ENCODE measurements at regions not wholly inside any gene's neighbourhood (a gene's known extent, or its start where the extent isn't known, plus 50 kb on each side); places are given as distances from the start of the nearest gene placed in this dataset.
"Not testable (repeated sequence)": the region's sequence is repeated elsewhere in the genome, so short reads cannot be mapped to it uniquely, and the experiment has no call there.

GRCh38 chr22:23459645-23460516 lies 120.2 kb downstream of the IGLL1 start:
- H3K79me1 ChIP-seq (ENCODE audit: low read length); H2AK5ac ChIP-seq (ENCODE audit: low read length); H3K18ac ChIP-seq (ENCODE audit: low read length); H3K9ac ChIP-seq (ENCODE audit: low read length); H3K9me3 ChIP-seq (ENCODE audit: insufficient read depth, low read depth, low read length); H3K79me2 ChIP-seq (ENCODE audit: control insufficient read depth, insufficient read depth, low read length, poor library complexity); H3K27me3 ChIP-seq (ENCODE audit: insufficient read depth, low read length); H2BK120ac ChIP-seq (ENCODE audit: insufficient read depth, low read length, poor library complexity); H3K36me3 ChIP-seq (ENCODE audit: control insufficient read depth in 1 of 2, insufficient read depth in 2 of 2, low read length in 2 of 2); H3K4me2 ChIP-seq (ENCODE audit: low read length); H4K8ac ChIP-seq (ENCODE audit: low read depth, low read length); H3K14ac ChIP-seq (ENCODE audit: low read length); H2BK12ac ChIP-seq (ENCODE audit: low read length); H3K4me3 ChIP-seq (ENCODE audit: low read depth, low read length); H2BK5ac ChIP-seq (ENCODE audit: low read depth, low read length, poor library complexity); H3K27ac ChIP-seq (ENCODE audit: low read depth, low read length); H3K4ac ChIP-seq (ENCODE audit: low read depth, low read length); H2AFZ ChIP-seq (ENCODE audit: insufficient read depth, low read length, poor library complexity); H4K91ac ChIP-seq (ENCODE audit: low read depth, low read length); H3K23ac ChIP-seq (ENCODE audit: low read length); H4K12ac ChIP-seq (ENCODE audit: low read depth, low read length); DNase-seq: not testable (repeated sequence)
- WGBS (ENCODE audit: extremely low coverage, insufficient coverage, insufficient read length) = no CpG with 5 or more reads among the region's 24 CpGs
- H3K4me1 ChIP-seq (ENCODE audit: control insufficient read depth in 1 of 2, insufficient read depth in 2 of 2, low read length in 2 of 2) = peaks cover 5 to 16% of the 10 kb centered on the region in 2 experiments

GRCh38 chr22:23458663-23459541 lies 121.2 kb downstream of the IGLL1 start:
- Histone ChIP-seq H3K18ac (ENCODE audit: low read length) (no peak overlapping the region), H3K27ac (ENCODE audit: low read depth, low read length) (no peak overlapping the region), H3K4me2 (ENCODE audit: low read length) (no peak overlapping the region), H2AK5ac (ENCODE audit: low read length) (peak overlapping the region; percentile 30), H3K14ac (ENCODE audit: low read length) (peak overlapping the region; percentile 35), H3K4ac (ENCODE audit: low read depth, low read length) (peak overlapping the region; percentile 37), H3K9ac (ENCODE audit: low read length) (no peak overlapping the region), H4K12ac (ENCODE audit: low read depth, low read length) (no peak overlapping the region), H2BK12ac (ENCODE audit: low read length) (peak overlapping the region; percentile 37), H3K4me1 (ENCODE audit: control insufficient read depth in 1 of 2, insufficient read depth in 2 of 2, low read length in 2 of 2) (peaks cover 5 to 16% of the 10 kb centered on the region in 2 experiments), H2AFZ (ENCODE audit: insufficient read depth, low read length, poor library complexity) (no peak overlapping the region), H3K4me3 (ENCODE audit: low read depth, low read length) (no peak overlapping the region), H4K8ac (ENCODE audit: low read depth, low read length) (no peak overlapping the region), H3K79me1 (ENCODE audit: low read length) (no peaks in the 10 kb centered on the region), H2BK5ac (ENCODE audit: low read depth, low read length, poor library complexity) (no peak overlapping the region), H3K79me2 (ENCODE audit: control insufficient read depth, insufficient read depth, low read length, poor library complexity) (no peaks in the 10 kb centered on the region), H2BK120ac (ENCODE audit: insufficient read depth, low read length, poor library complexity) (peak overlapping the region; percentile 5), H3K36me3 (ENCODE audit: control insufficient read depth in 1 of 2, insufficient read depth in 2 of 2, low read length in 2 of 2) (no peaks in the 10 kb centered on the region), H3K27me3 (ENCODE audit: insufficient read depth, low read length) (no peaks in the 10 kb centered on the region), H3K9me3 (ENCODE audit: insufficient read depth, low read depth, low read length) (peaks cover 1% of the 10 kb centered on the region), H3K23ac (ENCODE audit: low read length) (no peak overlapping the region), H4K91ac (ENCODE audit: low read depth, low read length) (peak overlapping the region; percentile 50)
- WGBS (ENCODE audit: extremely low coverage, insufficient coverage, insufficient read length) = no CpG with 5 or more reads among the region's 64 CpGs
- DNase-seq = peak; percentile 83

- Histone ChIP-seq H2BK5ac (ENCODE audit: low read depth, low read length, poor library complexity) (no peak overlapping the region), H2BK120ac (ENCODE audit: insufficient read depth, low read length, poor library complexity) (no peak overlapping the region), H2BK12ac (ENCODE audit: low read length) (peak overlapping the region; percentile 36), H4K12ac (ENCODE audit: low read depth, low read length) (no peak overlapping the region), H4K8ac (ENCODE audit: low read depth, low read length) (no peak overlapping the region), H3K9me3 (ENCODE audit: insufficient read depth, low read depth, low read length) (peaks cover 1% of the 10 kb centered on the region), H3K4me3 (ENCODE audit: low read depth, low read length) (no peak overlapping the region), H3K23ac (ENCODE audit: low read length) (no peak overlapping the region), H4K91ac (ENCODE audit: low read depth, low read length) (no peak overlapping the region), H3K14ac (ENCODE audit: low read length) (no peak overlapping the region), H3K4ac (ENCODE audit: low read depth, low read length) (no peak overlapping the region), H3K18ac (ENCODE audit: low read length) (peak overlapping the region; percentile 61), H3K79me2 (ENCODE audit: control insufficient read depth, insufficient read depth, low read length, poor library complexity) (no peaks in the 10 kb centered on the region), H3K9ac (ENCODE audit: low read length) (no peak overlapping the region), H3K36me3 (ENCODE audit: control insufficient read depth in 1 of 2, insufficient read depth in 2 of 2, low read length in 2 of 2) (no peaks in the 10 kb centered on the region), H3K4me1 (ENCODE audit: control insufficient read depth in 1 of 2, insufficient read depth in 2 of 2, low read length in 2 of 2) (peaks cover 5 to 16% of the 10 kb centered on the region in 2 experiments), H3K27me3 (ENCODE audit: insufficient read depth, low read length) (no peaks in the 10 kb centered on the region), H3K79me1 (ENCODE audit: low read length) (no peaks in the 10 kb centered on the region), H2AK5ac (ENCODE audit: low read length) (no peak overlapping the region), H3K4me2 (ENCODE audit: low read length) (no peak overlapping the region), H3K27ac (ENCODE audit: low read depth, low read length) (no peak overlapping the region), H2AFZ (ENCODE audit: insufficient read depth, low read length, poor library complexity) (no peak overlapping the region)
- no CpG with 5 or more reads among the region's 21 CpGs for WGBS (ENCODE audit: extremely low coverage, insufficient coverage, insufficient read length)
- peak; percentile 98 for DNase-seq
These were observed 122.6 kb downstream of the IGLL1 start for GRCh38 chr22:23457380-23457985.

- H2AFZ ChIP-seq (ENCODE audit: insufficient read depth, low read length, poor library complexity); H4K8ac ChIP-seq (ENCODE audit: low read depth, low read length); H3K4ac ChIP-seq (ENCODE audit: low read depth, low read length); H3K79me2 ChIP-seq (ENCODE audit: control insufficient read depth, insufficient read depth, low read length, poor library complexity); H3K14ac ChIP-seq (ENCODE audit: low read length); H3K36me3 ChIP-seq (ENCODE audit: control insufficient read depth in 1 of 2, insufficient read depth in 2 of 2, low read length in 2 of 2); H3K27ac ChIP-seq (ENCODE audit: low read depth, low read length); H3K23ac ChIP-seq (ENCODE audit: low read length); H2AK5ac ChIP-seq (ENCODE audit: low read length); H3K4me2 ChIP-seq (ENCODE audit: low read length); H2BK12ac ChIP-seq (ENCODE audit: low read length); H3K18ac ChIP-seq (ENCODE audit: low read length); H3K27me3 ChIP-seq (ENCODE audit: insufficient read depth, low read length); H3K4me3 ChIP-seq (ENCODE audit: low read depth, low read length); H4K12ac ChIP-seq (ENCODE audit: low read depth, low read length); H2BK5ac ChIP-seq (ENCODE audit: low read depth, low read length, poor library complexity); H3K79me1 ChIP-seq (ENCODE audit: low read length); H2BK120ac ChIP-seq (ENCODE audit: insufficient read depth, low read length, poor library complexity); H3K9ac ChIP-seq (ENCODE audit: low read length); H4K91ac ChIP-seq (ENCODE audit: low read depth, low read length); H3K9me3 ChIP-seq (ENCODE audit: insufficient read depth, low read depth, low read length): not testable (repeated sequence)
- no CpG with 5 or more reads among the region's 27 CpGs for WGBS (ENCODE audit: extremely low coverage, insufficient coverage, insufficient read length)
- DNase-seq = peak; percentile 54 to 61
- peaks cover 5 to 16% of the 10 kb centered on the region in 2 experiments for H3K4me1 ChIP-seq (ENCODE audit: control insufficient read depth in 1 of 2, insufficient read depth in 2 of 2, low read length in 2 of 2)
These were observed 123.3 kb downstream of the IGLL1 start for GRCh38 chr22:23456666-23457379.
